ENCODE measurements at regions not wholly inside any gene's neighbourhood (a gene's known extent, or its start where the extent isn't known, plus 50 kb on each side); places are given as distances from the start of the nearest gene placed in this dataset.

DNA sequence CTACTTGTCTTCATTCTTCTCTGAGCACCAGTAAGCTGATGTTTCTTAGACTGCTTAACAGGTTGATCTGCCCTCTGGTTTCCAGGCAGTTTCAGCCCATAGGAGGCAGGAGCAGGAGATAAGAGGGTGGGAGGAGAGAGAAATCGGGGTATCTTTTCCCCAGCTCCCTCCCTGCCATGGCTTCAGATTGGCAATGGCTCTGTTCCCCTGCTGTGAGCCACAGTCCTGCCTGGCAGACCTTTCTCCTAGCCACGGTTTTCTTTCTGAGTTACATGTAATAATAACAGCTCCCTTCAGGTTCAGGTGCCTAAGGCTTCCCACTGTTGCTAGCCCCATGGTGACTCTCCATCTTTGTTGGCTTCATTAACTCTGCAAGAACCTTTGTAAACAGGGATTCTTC, 115.3 kb downstream of the CD83 start:
- no peak for TF ChIP-seq SP1 (IDR thresholded peaks at IDR 0.05)
- no peak for TF ChIP-seq SP1 (CRISPR knock-in tag; IDR thresholded peaks at IDR 0.05)
- TF ChIP-seq SIX1 (CRISPR knock-in tag; IDR thresholded peaks at IDR 0.05; ENCODE audit: borderline replicate concordance): no peak
- no peak for TF ChIP-seq POLR2A (IDR thresholded peaks at IDR 0.05; ENCODE audit: insufficient read depth in 1 of 2, low read depth in 2 of 2, low read length in 2 of 2)
- no peak for TF ChIP-seq SMC3 (IDR thresholded peaks at IDR 0.05; ENCODE audit: low read length)
- no peak for TF ChIP-seq KDM1A (CRISPR knock-in tag; IDR thresholded peaks at IDR 0.05)
- no peak for TF ChIP-seq FOXK1 (CRISPR knock-in tag; IDR thresholded peaks at IDR 0.05; ENCODE audit: borderline replicate concordance, low read depth)
- TF ChIP-seq TCF12 (IDR thresholded peaks at IDR 0.05): no peak
- TF ChIP-seq TCF12 (CRISPR knock-in tag; IDR thresholded peaks at IDR 0.05): no peak
- no peak for TF ChIP-seq MXI1 (IDR thresholded peaks at IDR 0.05; ENCODE audit: borderline replicate concordance, low read depth, low read length)
- TF ChIP-seq, protein P1, sequence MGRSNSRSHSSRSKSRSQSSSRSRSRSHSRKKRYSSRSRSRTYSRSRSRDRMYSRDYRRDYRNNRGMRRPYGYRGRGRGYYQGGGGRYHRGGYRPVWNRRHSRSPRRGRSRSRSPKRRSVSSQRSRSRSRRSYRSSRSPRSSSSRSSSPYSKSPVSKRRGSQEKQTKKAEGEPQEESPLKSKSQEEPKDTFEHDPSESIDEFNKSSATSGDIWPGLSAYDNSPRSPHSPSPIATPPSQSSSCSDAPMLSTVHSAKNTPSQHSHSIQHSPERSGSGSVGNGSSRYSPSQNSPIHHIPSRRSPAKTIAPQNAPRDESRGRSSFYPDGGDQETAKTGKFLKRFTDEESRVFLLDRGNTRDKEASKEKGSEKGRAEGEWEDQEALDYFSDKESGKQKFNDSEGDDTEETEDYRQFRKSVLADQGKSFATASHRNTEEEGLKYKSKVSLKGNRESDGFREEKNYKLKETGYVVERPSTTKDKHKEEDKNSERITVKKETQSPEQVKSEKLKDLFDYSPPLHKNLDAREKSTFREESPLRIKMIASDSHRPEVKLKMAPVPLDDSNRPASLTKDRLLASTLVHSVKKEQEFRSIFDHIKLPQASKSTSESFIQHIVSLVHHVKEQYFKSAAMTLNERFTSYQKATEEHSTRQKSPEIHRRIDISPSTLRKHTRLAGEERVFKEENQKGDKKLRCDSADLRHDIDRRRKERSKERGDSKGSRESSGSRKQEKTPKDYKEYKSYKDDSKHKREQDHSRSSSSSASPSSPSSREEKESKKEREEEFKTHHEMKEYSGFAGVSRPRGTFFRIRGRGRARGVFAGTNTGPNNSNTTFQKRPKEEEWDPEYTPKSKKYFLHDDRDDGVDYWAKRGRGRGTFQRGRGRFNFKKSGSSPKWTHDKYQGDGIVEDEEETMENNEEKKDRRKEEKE (IDR thresholded peaks at IDR 0.05): no peak
- TF ChIP-seq MAZ (IDR thresholded peaks at IDR 0.05; ENCODE audit: borderline replicate concordance, low read depth, low read length): no peak
- no peak for TF ChIP-seq MAZ (CRISPR knock-in tag; IDR thresholded peaks at IDR 0.05; ENCODE audit: low read depth)

All from HepG2 (cell line).